ENCODE measurements at regions not wholly inside any gene's neighbourhood (a gene's known extent, or its start where the extent isn't known, plus 50 kb on each side); places are given as distances from the start of the nearest gene placed in this dataset.

GRCh38 chr9:29861803-29862202, 2288.5 kb upstream of the C9orf72 start:
- Histone ChIP-seq H3K4me1 (ENCODE audit: insufficient read depth, low read length) (no peaks in the 10 kb centered on the region), H3K4me3 (replicated peaks in 1 of 3; ENCODE audit: insufficient read depth in 1 of 3, low read depth in 2 of 3, low read length in 3 of 3) (no peak overlapping the region), H2AFZ (ENCODE audit: low read length) (no peak overlapping the region), H4K20me1 (ENCODE audit: insufficient read depth, low read length) (no peaks in the 10 kb centered on the region), H3K27me3 (ENCODE audit: control insufficient read depth in 1 of 2, insufficient read depth in 2 of 2, low read length in 2 of 2) (no peaks in the 10 kb centered on the region), H3K9me3 (ENCODE audit: low read length) (no peaks in the 10 kb centered on the region), H3K4me2 (ENCODE audit: low read depth, low read length) (no peak overlapping the region), H3K27ac (ENCODE audit: extremely low read length, insufficient read depth, low read length) (no peak overlapping the region), H3K79me2 (ENCODE audit: insufficient read depth, low read length) (no peaks in the 10 kb centered on the region), H3K36me3 (replicated peaks in 1 of 2; ENCODE audit: control insufficient read depth in 1 of 2, insufficient read depth in 2 of 2, low read length in 2 of 2) (no peaks in the 10 kb centered on the region), H3K9ac (ENCODE audit: insufficient read depth, low read depth, low read length) (no peak overlapping the region)
- ChIA-PET CTCF (ENCODE audit: low intra/inter-chr PET ratio, low total read pairs) (no interaction called here), POLR2A (no interaction called here)
- 0% methylated on average over 2 of the region's 2 CpGs for WGBS (ENCODE audit: low lambda C conversion rate)
- TF ChIP-seq ZNF672 (CRISPR knock-in tag; IDR thresholded peaks at IDR 0.05) (no peak), ZNF615 (CRISPR knock-in tag; IDR thresholded peaks at IDR 0.05; ENCODE audit: borderline replicate concordance) (no peak), ZNF503 (CRISPR knock-in tag; IDR thresholded peaks at IDR 0.05) (no peak), ETV6 (CRISPR knock-in tag; conservative IDR thresholded peaks at IDR 0.05) (no peak), KLF6 (CRISPR knock-in tag; IDR thresholded peaks at IDR 0.05) (no peak), ZNF776 (CRISPR knock-in tag; IDR thresholded peaks at IDR 0.05) (no peak), GPN1 (CRISPR knock-in tag; IDR thresholded peaks at IDR 0.05; ENCODE audit: borderline replicate concordance) (no peak), ZNF704 (CRISPR knock-in tag; IDR thresholded peaks at IDR 0.05; ENCODE audit: borderline replicate concordance) (no peak), ERF (CRISPR knock-in tag; IDR thresholded peaks at IDR 0.05) (no peak), KLF16 (CRISPR knock-in tag; IDR thresholded peaks at IDR 0.05) (no peak), PRMT3 (CRISPR knock-in tag; IDR thresholded peaks at IDR 0.05; ENCODE audit: borderline replicate concordance, low read depth) (no peak), FOXM1 (CRISPR knock-in tag; IDR thresholded peaks at IDR 0.05) (no peak), NFYC (CRISPR knock-in tag; IDR thresholded peaks at IDR 0.05) (no peak), ZNF326 (CRISPR knock-in tag; IDR thresholded peaks at IDR 0.05; ENCODE audit: borderline replicate concordance) (no peak), ZEB1 (IDR thresholded peaks at IDR 0.05; ENCODE audit: insufficient replicate concordance, low read depth) (no peak), SPEN (CRISPR knock-in tag; IDR thresholded peaks at IDR 0.05; ENCODE audit: low read depth) (no peak), BRD4 (CRISPR knock-in tag; IDR thresholded peaks at IDR 0.05) (no peak), POGK (CRISPR knock-in tag; conservative IDR thresholded peaks at IDR 0.05) (no peak), IRX3 (CRISPR knock-in tag; IDR thresholded peaks at IDR 0.05; ENCODE audit: borderline replicate concordance, low read depth) (no peak), FOXA1 (IDR thresholded peaks at IDR 0.05) (no peak), FOXA1 (CRISPR knock-in tag; IDR thresholded peaks at IDR 0.05) (no peak)
- BruUV-seq (replicated peaks): no TSS peak
- DNase-seq (ENCODE audit: low spot score) (no peak), FAIRE-seq (no peak), ATAC-seq (no peak)
- in situ Hi-C loops (cut with HindIII; ENCODE audit: extremely low pct_ligation_motif_present, low pct_unique_long_range_greater_than_20kb) (no loop called here), intact Hi-C loops (cut with micrococcal nuclease; ENCODE audit: unreplicated experiment) (no loop called here)
